Bronchial epithelial cell (primary cell): ENCODE measurements at regions not wholly inside any gene's neighbourhood (a gene's known extent, or its start where the extent isn't known, plus 50 kb on each side); places are given as distances from the start of the nearest gene placed in this dataset.
A peak's percentile ranks its signal among the peaks of the same experiment; 100 is the strongest.

Source experiments
- DNase-seq: peaks from one replicate; pipeline ENCODE4 v3.0.0-alpha.2; 2010; ENCODE audit warnings: low read depth
- FAIRE-seq: peaks from 2 replicates; lab custom pipeline; 2011; peaks lifted over from hg19 to GRCh38; lab: Jason Lieb, UNC
- H3K27me3 ChIP-seq: 2 replicates; pipeline ENCODE4 v1.5.1; 2011; ENCODE audit warnings: low read length; ENCODE audit not compliant: control insufficient read depth, insufficient read depth
- H3K36me3 ChIP-seq: 2 replicates; pipeline ENCODE4 v1.5.1; 2011; ENCODE audit warnings: low read length; ENCODE audit not compliant: control insufficient read depth, insufficient read depth
- H3K4me3 ChIP-seq: 2 replicates; pipeline ENCODE4 v1.5.1; 2011; ENCODE audit warnings: mild to moderate bottlenecking, low read depth, low read length, control low read depth
- TF ChIP-seq, protein P1 (sequence below): IDR thresholded peaks from 2 replicates; pipeline ENCODE4 v1.5.1; 2011; ENCODE audit warnings: mild to moderate bottlenecking, moderate library complexity, low read length, control low read depth, inconsistent platforms; ENCODE audit not compliant: insufficient read depth, severe bottlenecking

DNA sequence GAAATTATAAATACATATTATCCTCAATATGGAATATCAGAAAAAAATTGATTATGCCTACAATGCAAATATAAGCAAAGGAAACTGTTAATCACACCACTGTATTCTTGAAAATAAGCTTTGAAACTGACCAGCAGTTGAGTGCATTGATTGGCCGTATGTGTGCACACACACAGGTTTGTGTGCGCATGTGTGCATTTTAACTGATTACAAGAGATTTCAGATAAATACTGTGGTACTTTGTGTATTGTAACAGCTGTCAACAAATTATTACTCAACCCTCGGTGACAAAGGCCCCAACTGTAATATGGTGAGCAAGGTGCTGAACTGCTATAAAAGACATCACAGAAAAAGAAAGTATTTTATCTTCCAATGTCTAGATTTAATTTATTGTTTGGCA is 1238.9 kb upstream of the ALCAM start:
- H3K27me3 ChIP-seq, result no peaks in the 10 kb centered on the region
- DNase-seq, result no peak
- no peak overlapping the region for H3K4me3 ChIP-seq
- no peaks in the 10 kb centered on the region for H3K36me3 ChIP-seq
- FAIRE-seq, result no peak
- TF ChIP-seq, protein P1, sequence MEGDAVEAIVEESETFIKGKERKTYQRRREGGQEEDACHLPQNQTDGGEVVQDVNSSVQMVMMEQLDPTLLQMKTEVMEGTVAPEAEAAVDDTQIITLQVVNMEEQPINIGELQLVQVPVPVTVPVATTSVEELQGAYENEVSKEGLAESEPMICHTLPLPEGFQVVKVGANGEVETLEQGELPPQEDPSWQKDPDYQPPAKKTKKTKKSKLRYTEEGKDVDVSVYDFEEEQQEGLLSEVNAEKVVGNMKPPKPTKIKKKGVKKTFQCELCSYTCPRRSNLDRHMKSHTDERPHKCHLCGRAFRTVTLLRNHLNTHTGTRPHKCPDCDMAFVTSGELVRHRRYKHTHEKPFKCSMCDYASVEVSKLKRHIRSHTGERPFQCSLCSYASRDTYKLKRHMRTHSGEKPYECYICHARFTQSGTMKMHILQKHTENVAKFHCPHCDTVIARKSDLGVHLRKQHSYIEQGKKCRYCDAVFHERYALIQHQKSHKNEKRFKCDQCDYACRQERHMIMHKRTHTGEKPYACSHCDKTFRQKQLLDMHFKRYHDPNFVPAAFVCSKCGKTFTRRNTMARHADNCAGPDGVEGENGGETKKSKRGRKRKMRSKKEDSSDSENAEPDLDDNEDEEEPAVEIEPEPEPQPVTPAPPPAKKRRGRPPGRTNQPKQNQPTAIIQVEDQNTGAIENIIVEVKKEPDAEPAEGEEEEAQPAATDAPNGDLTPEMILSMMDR, result no peak

DNA sequence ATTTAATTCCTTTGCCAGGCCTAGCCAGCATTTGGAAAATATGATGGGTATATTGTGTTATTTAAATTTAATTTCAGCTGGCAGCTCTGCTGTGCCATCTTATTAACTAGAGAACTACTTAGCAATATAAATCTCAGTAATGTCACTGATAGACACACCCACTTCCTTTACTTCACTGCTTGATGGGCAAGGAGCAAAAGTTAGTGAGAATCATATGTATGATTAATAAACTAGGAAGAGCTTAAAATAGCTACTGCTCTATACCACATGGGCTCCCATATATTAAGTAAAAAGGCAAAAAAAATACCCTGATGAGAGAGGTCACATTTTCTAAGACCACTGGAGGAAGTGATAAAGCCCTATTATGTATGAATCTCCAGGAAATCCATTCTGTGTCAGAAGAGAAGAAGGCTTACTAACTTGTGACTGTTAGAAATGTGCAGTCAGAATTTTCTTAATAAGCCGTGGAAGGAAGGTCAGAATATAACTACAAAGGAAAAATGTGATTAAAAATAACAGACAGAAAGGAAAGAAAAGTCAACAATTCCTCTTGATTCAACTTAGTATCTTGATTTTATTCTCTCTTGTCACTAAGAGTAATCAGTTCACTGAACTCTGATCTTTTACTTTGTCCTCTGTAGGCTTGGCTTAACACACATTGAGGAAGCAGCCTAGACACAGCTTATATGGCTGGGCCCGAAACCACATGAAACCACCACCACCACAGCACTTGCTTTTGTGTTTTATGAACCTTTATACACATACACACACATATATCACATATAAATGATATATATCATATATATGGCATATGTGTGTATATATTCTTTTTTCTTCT is 1233.9 kb upstream of the ALCAM start:
- TF ChIP-seq, protein P1, result no peak
- peak; percentile 3 for DNase-seq
- no peaks in the 10 kb centered on the region for H3K36me3 ChIP-seq
- no peak overlapping the region for H3K4me3 ChIP-seq
- no peak for FAIRE-seq
- H3K27me3 ChIP-seq, result no peaks in the 10 kb centered on the region

DNA sequence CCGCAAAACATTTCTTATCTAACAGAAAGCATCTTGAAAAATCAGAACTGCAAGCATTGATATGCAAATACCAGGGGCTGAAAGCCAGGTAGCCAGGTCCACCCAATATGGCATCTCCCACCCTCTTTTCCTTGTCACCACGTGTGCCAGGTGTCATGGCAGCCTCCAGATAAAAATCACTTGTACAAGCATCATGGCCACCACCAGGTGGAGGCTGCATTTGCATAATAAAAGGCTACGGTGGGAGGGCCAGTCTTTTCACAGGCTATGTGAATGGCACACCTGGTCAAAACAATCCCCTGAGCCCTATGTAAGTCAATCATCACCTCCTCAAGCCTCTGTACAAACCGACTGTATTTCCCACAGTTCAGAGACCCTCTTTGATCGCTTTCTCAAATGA is 1233.1 kb upstream of the ALCAM start:
- no peak for DNase-seq
- FAIRE-seq, result no peak
- no peak overlapping the region for H3K4me3 ChIP-seq
- no peaks in the 10 kb centered on the region for H3K27me3 ChIP-seq
- H3K36me3 ChIP-seq, result no peaks in the 10 kb centered on the region
- TF ChIP-seq, protein P1, result no peak

DNA sequence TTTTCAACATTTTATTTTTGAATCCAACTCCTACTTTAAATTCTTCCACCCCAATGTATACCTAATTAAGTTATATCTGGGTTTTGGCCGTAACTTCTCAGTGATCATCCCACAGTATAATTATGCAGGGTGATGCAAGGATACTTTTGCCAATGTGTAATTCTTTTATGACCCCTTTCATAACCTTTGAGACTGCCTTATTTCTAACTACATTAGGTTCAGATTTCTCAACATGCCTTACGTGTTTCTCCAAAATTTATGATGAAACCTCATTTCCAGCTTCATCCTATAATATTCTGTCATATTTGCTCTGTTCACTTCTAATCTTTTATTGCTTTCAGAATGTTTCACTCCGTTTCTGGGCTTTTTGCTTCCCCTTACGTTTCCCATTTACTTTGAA is 1229.6 kb upstream of the ALCAM start:
- Histone ChIP-seq H3K4me3 (no peak overlapping the region), H3K36me3 (no peaks in the 10 kb centered on the region), H3K27me3 (no peaks in the 10 kb centered on the region)
- TF ChIP-seq, protein P1, result no peak
- no peak for DNase-seq
- no peak for FAIRE-seq

DNA sequence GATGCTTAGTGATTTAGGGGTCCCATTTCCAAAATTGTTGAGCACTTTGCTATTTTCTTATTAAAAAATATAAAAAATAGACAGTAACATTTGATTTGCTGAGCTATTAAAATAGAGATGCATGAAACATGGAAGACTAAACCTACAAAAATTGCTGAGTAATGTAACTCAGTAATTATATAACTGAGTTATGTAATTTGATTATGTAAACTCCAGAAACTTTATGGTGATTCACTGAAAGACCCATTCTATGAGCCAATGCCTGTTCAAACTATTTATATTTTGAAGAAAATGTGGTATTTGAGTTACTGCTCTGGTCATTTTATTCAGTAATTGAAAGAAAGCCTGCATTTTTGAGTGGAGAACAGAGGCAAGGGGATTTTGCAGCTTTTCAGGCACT is 1221.5 kb upstream of the ALCAM start:
- no peak for DNase-seq
- no peak overlapping the region for H3K4me3 ChIP-seq
- TF ChIP-seq, protein P1, result no peak
- no peaks in the 10 kb centered on the region for H3K36me3 ChIP-seq
- FAIRE-seq, result no peak
- no peaks in the 10 kb centered on the region for H3K27me3 ChIP-seq

DNA sequence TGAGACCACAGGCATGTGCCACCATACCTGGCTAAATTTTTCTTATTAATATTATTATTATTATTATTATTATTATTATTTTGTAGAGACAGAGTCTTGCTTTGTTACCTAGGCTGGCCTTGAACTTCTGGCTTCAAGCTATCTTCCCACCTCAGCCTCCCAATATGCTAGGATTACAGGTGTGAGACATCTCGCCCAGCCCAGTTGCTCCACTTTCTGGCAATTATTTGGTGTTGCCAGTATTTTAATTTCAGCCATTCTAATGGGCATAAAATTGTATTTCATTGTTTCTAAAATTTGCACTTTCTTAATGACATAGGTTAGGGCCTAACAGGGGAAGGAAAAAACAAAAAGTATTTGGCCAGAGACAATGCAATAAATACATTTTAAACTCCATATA is 1217.6 kb upstream of the ALCAM start:
- Histone ChIP-seq H3K36me3 (no peaks in the 10 kb centered on the region), H3K27me3 (no peaks in the 10 kb centered on the region), H3K4me3 (no peak overlapping the region)
- TF ChIP-seq, protein P1, result no peak
- FAIRE-seq, result no peak
- no peak for DNase-seq
